HL-60/S4 (cell line): ENCODE measurements at regions not wholly inside any gene's neighbourhood (a gene's known extent, or its start where the extent isn't known, plus 50 kb on each side); places are given as distances from the start of the nearest gene placed in this dataset.

ENCODE experiments used
- in situ Hi-C: fragments of 300-500 bp; cut with MboI; formaldehyde crosslinking; loops from 2 replicates; pipeline ENCODE4 v1.14.3; 2022; ENCODE audit warnings: low sequenced_read_pairs

DNA sequence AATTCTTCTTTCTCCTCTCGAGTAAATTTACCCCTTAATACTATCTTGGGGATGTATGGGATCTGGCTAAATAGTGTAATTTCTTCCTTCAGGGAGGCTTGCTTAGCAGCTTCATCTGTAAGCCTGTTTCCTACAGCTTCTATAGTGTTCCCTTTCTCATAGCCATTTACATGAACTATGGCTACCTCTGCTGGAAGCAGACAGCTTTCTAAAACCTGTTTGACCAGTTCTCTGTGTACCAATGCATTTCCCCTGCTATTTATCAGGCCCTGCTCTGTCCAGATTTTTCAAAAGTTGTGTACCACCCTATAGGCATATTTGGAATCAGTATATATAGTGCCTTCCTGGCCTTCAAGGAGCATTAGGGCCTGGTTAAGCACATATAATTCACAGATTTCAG lies 113.6 kb upstream of the PCDH9 start:
- in situ Hi-C loops = no loop called here

DNA sequence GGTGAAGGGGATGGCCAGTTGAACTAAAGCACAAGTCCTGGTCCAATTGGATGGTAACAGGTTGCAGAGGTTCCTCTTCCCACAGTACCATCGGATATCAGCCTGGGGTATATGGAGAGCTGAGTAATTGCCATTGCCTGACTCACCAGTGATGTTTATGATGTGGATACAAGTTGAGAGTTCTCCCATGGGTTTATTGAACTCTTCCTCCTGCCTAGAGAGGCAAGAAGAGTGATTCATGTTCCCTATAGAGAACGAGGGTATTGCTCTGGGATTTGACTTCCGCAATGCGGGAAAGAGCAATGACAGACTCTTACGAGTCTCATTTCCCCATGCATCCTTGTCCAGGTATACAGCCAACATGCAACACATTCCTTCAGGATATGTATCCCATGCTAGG lies 111.3 kb upstream of the PCDH9 start:
- in situ Hi-C loops = no loop called here

DNA sequence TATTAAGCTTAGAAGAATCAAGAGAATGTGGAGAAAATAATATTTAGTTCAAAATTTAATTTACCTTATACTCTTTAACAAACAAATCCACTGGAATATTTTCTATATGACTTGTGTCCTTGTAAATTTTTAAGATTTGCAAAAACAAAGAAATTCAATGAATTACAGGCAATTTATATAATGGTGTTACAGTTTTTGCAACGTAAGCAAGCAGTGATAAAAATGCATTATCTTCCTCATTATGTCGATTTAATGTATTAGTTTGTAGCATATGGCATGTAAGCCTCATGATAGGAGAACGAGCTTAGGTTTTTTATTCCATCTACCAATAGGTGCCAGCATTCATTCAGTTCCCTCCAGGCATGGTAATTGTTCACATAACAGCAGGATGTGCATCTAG lies 100.0 kb upstream of the PCDH9 start:
- in situ Hi-C loops = no loop called here

DNA sequence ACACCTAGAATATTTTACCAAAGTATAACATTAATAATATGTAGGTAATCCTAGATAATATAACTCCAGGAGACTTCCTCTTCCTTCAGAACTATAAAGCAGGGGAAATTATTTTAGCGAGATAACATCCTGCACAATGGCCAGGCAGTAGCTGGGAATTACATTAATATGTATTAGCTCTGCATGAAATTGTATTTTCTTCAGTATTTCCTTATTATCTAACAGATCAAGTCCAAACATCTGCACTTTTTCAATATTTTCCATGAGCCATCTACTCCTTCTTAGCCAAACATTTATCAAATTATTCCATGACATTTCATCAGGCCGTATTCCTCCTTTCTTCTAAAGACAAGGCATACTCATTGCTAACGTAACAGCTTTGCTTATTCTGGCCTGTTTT lies 98.8 kb upstream of the PCDH9 start:
- in situ Hi-C loops = no loop called here

- in situ Hi-C loops = no loop called here
Measured at GRCh38 chr13:67318860-67319259, 88.7 kb upstream of the PCDH9 start.

GRCh38 chr13:67318398-67318797 lies 88.3 kb upstream of the PCDH9 start:
- in situ Hi-C loops = no loop called here

- in situ Hi-C loops = no loop called here
Measured at GRCh38 chr13:67314405-67314804, 84.3 kb upstream of the PCDH9 start.

DNA sequence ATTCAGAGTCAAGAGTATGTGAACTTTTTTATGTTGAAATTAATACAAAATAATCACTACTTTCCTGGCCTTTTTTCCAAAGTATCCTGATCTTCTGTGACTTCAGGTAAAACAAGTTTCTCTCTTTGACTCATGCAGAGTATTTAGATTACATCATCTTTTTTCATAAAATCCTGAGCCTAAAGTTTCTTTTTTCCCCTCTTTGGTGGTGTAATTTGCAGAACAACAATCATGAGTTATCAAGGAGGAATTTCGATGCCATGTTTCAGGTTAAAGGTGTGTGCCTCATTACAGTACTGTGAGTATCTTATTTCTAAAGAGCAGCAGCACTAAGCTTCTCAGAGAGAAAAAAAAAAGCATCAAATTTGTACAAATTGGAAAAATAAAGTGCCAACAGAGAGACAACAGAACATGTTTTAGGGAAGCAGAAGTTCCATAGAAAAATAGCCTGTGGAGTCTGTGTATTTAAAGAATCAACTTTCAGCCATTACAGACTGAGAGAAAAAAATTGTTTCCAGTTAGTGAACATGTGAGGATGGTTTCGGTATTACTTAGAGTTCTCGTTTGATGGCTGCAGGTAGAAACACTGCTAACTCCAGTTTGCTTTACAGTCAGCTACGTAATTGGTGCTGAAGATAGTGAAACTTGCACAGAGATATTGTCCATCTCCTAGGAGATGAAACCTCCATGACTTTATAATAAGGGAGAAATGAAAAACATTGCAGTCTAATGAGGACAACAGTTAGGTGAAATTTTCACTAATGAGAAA lies 78.1 kb upstream of the PCDH9 start:
- in situ Hi-C loops = no loop called here

DNA sequence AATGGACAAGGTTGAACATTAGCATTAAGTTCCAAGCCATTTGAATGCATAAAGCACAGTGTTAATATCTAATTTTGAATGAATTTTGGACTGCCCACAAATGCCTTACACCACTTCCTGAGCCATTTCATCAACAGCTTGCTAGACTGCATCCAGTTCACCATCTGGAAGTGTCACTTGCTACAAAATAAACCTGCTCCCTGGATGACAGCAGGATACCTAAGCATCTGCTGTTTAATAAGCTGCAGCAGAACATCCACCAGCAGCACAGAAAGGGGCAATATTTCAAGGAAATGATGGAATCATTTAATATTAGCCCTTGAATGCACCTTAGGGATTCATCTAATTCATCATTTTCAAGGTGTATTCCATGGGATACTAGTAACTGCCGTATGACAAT lies 76.6 kb upstream of the PCDH9 start:
- in situ Hi-C loops = no loop called here

DNA sequence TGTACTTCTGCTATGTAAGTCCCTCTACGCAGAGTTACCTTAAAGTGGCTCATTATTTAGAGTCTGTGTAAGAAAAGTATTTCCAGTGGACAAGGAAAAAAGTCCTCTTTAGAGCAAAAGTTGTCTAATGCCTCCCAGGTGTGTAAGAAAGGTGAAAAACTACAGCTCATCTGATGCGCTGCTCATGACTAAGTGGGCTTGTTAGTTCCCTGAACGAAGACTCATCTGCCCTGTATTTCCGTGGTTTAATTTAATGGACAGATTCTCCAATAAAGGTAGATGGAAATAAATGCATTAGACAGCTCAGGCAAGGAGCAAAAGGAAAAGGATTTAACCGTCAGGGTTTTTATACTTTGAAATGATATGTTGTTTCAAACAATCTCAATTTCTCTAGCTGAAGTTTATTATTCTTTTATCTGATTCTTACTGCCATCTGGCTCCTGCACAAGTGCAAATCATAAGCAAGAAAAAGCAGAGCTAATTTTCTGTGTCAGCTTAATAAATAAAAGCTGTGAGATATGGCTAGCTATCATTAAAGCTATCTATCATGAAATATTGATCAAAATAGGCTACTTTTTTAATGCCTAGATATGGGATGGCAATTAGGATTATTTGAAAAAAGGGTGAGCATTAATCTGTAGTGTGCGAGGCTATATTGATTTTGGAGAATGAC lies 73.7 kb upstream of the PCDH9 start:
- in situ Hi-C loops = no loop called here

DNA sequence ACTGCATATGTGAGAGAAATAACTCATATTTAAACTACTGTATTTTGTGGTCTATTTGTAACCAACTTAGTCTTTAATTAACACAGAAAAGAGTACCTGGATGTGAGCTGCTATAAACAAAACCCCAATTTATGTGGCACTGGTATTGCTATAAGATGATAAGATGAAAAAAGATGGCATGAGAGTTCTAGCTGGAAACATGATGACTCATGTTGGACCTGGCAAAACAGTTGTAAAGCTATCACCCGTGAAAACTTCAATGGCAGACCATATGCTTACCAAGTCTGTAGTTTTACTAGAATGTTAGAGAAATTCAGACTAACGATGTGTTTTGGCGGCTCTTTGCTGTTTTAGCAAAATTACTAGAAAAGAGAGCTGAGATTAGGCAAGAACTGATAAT lies 69.6 kb upstream of the PCDH9 start:
- in situ Hi-C loops = no loop called here

DNA sequence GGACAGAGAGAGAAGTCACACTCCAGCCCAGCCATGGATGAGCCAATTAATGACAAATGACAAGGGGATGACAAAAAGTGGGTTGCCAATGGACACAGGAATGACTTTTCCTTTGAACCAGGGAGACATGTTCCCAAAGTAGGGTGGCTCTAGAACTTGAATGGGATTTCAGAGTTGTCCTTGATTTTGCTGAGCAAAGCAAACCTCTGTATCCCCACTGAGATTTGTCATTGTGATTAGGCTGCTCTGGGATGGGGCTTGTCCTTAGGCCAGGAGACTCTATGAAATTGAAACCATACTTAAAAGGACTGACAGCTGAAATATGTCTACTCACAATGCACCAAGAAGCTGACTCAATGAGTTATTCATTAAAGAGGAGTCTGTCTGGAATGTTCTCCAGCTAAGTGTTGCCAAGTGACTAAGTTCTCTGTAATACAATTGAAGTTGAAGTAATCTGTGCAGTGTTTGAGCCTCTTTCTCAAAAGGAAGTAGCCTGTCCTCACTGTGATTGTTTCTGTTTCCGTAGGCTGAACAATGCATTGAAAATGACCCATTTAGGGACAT lies 69.0 kb upstream of the PCDH9 start:
- in situ Hi-C loops = no loop called here

GRCh38 chr13:67298297-67298696 lies 68.2 kb upstream of the PCDH9 start:
- in situ Hi-C loops = no loop called here

DNA sequence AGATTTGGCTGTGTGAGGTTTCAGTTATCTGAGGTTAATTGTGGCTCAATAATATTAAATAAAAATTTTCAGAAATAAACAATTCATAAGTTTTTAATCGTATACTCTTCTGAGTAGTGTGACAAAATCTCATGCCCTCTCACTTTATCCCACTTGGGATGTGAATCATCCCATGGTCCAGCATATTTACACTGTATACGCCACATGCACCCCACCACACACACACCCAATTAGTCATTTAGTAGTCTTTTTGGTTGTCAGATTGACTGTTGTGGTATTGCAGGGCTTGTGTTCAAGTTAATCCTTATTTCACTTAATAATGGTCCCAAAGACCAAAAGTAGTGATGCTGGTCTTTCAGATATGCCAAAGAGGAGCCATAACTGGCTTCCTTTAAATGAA lies 66.4 kb upstream of the PCDH9 start:
- in situ Hi-C loops = no loop called here

DNA sequence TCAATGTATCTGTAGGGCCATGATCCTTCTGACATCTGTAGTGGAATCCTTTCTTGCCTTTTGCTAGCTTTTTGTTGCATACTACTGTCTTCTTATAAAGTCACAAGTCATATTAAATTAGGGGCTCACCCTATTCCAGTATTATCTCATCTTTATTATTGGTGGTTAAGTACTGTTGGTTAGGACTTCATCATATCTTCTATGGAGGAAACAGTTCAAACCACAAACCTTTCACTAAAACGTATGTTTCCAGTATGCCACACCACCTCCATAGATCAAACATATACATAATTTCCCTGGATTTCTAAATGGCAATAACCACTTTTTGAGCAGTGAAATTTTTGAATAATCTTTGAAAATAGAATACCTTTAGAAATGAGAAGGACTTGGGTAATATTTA lies 62.8 kb upstream of the PCDH9 start:
- in situ Hi-C loops = no loop called here

DNA sequence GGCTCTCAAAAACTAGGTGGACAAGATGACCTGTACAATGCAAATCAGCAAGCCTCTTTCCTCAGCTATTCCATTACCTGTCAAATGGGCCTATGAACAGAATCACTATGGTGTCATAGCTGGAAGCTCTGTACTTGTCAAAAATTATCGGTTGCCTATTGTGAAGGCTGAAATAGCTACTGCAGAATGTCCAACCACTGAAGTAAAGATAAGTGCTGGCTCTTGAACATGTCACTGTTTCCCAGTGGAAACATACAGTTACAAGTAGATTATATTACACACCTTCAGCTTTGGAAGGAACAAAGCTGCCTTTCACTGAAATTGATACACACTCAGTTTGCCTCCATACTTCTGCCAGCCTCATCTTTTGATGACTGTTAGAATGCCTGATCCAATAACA lies 55.5 kb upstream of the PCDH9 start:
- in situ Hi-C loops = no loop called here

DNA sequence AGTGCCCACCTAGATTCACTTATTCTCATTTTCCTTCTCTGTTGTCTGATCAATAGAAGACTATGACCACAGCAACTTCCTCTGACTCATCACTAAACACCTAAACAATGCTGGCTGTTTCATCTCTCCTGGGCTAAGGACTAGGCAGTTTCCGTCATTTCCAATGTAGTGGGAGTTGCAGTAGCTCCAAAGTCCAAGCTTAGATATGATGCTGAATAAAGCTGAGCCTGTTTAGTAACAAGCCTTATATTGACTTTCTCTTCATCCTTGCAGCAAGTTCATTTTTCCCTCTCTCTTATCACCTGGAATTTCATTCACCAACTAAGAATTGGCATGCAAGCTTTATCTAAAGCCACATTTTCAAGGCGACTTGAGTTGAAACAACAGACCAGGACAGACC lies 53.5 kb upstream of the PCDH9 start:
- in situ Hi-C loops = no loop called here

DNA sequence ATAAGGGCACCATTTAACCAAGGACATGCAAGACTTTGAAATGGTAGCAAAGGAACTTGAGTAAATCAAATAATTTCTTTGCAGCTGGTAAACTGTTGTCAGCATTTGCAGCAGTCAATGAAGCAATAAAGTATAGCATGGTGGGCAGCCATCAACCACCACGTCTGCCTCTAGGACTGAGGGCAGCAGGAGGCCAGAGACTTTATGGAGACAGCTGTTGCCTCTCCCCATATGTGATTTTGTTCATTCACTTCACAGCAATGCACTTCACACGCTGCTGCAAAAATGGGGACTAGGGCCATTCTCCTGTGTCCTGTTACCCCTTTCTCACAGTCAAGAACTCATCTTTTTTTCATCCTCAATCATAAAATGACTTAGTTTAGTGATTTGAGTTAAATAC lies 51.3 kb upstream of the PCDH9 start:
- in situ Hi-C loops = no loop called here
